Brain microvascular endothelial cell (primary cell): ENCODE measurements at regions not wholly inside any gene's neighbourhood (a gene's known extent, or its start where the extent isn't known, plus 50 kb on each side); places are given as distances from the start of the nearest gene placed in this dataset.
A peak's percentile ranks its signal among the peaks of the same experiment; 100 is the strongest.

Source experiments
- DNase-seq: peaks from one replicate; pipeline ENCODE4 v3.0.0-alpha.2; 2020
- H3K27ac ChIP-seq: fragments of 250-450 bp; sonication (Bioruptor Pico); 2 replicates; pipeline ENCODE4 v1.5.1; 2020; ENCODE audit warnings: mild to moderate bottlenecking, moderate library complexity
- H3K27me3 ChIP-seq: fragments of 250-450 bp; sonication (Bioruptor Pico); replicated peaks from 2 replicates; pipeline ENCODE4 v1.5.1; 2020; ENCODE audit warnings: mild to moderate bottlenecking
- H3K36me3 ChIP-seq: fragments of 250-450 bp; sonication (Bioruptor Pico); replicated peaks from 2 replicates; pipeline ENCODE4 v1.5.1; 2020; ENCODE audit warnings: mild to moderate bottlenecking
- H3K4me3 ChIP-seq: 2 replicates; pipeline ENCODE4 v1.5.1; 2011; ENCODE audit warnings: low read depth, mild to moderate bottlenecking, control low read depth, low read length, moderate library complexity
- CTCF ChIP-seq: IDR thresholded peaks from 2 replicates; pipeline ENCODE4 v1.5.1; 2011; ENCODE audit warnings: low read depth, mild to moderate bottlenecking, moderate library complexity, low read length, control low read depth, inconsistent platforms; ENCODE audit errors: missing control alignments
- in situ Hi-C: cut with HindIII; loops from 2 replicates; pipeline ENCODE4 v1.10.0; 2017; ENCODE audit warnings: low sequenced_read_pairs, low pct_ligation_motif_present

- Histone ChIP-seq H3K27ac (no peak overlapping the region), H3K27me3 (no peaks in the 10 kb centered on the region), H3K4me3 (no peak overlapping the region), H3K36me3 (no peaks in the 10 kb centered on the region)
- TF ChIP-seq CTCF = no peak
- in situ Hi-C loops = no loop called here
- no peak for DNase-seq
Measured at GRCh38 chr15:94580211-94580885, 349.0 kb downstream of the MCTP2 start.

GRCh38 chr15:94582368-94582767 lies 351.0 kb downstream of the MCTP2 start:
- in situ Hi-C loops = no loop called here
- TF ChIP-seq CTCF = no peak
- no peak overlapping the region for H3K4me3 ChIP-seq
- no peak overlapping the region for H3K27ac ChIP-seq
- DNase-seq = no peak
- no peaks in the 10 kb centered on the region for H3K27me3 ChIP-seq
- no peaks in the 10 kb centered on the region for H3K36me3 ChIP-seq

GRCh38 chr15:94584833-94585244 lies 353.5 kb downstream of the MCTP2 start:
- Histone ChIP-seq H3K36me3 (no peaks in the 10 kb centered on the region), H3K27me3 (no peaks in the 10 kb centered on the region), H3K4me3 (no peak overlapping the region), H3K27ac (no peak overlapping the region)
- in situ Hi-C loops = no loop called here
- peak; percentile 1 for DNase-seq
- TF ChIP-seq CTCF = no peak

- no peak overlapping the region for H3K4me3 ChIP-seq
- in situ Hi-C loops = no loop called here
- no peaks in the 10 kb centered on the region for H3K36me3 ChIP-seq
- no peak for DNase-seq
- H3K27ac ChIP-seq = no peak overlapping the region
- no peak for TF ChIP-seq CTCF
- H3K27me3 ChIP-seq = no peaks in the 10 kb centered on the region
Measured at GRCh38 chr15:94586099-94586498, 354.7 kb downstream of the MCTP2 start.

- no peak for TF ChIP-seq CTCF
- in situ Hi-C loops = no loop called here
- DNase-seq = no peak
- Histone ChIP-seq H3K27ac (no peak overlapping the region), H3K36me3 (no peaks in the 10 kb centered on the region), H3K4me3 (no peak overlapping the region), H3K27me3 (no peaks in the 10 kb centered on the region)
Measured at GRCh38 chr15:94587113-94587512, 355.8 kb downstream of the MCTP2 start.

GRCh38 chr15:94588993-94589392 lies 357.6 kb downstream of the MCTP2 start:
- TF ChIP-seq CTCF = no peak
- H3K27me3 ChIP-seq = no peaks in the 10 kb centered on the region
- no peaks in the 10 kb centered on the region for H3K36me3 ChIP-seq
- in situ Hi-C loops = no loop called here
- no peak overlapping the region for H3K4me3 ChIP-seq
- H3K27ac ChIP-seq = no peak overlapping the region
- DNase-seq = no peak
